Hypothalamus (tissue), 51 donors: ENCODE measurements at regions not wholly inside any gene's neighbourhood (a gene's known extent, or its start where the extent isn't known, plus 50 kb on each side); places are given as distances from the start of the nearest gene placed in this dataset.
"Not testable (repeated sequence)": the region's sequence is repeated elsewhere in the genome, so short reads cannot be mapped to it uniquely, and the experiment has no call there.

ENCODE experiments used
- DNase-seq, 51 donors: peaks; one replicate each; lab custom pipeline; 2025; lab: John Stamatoyannopoulos, UW

GRCh38 chr10:44564361-44564760, 179.5 kb upstream of the CXCL12 start:
- DNase-seq, result no peak

GRCh38 chr10:44564790-44565189, 179.9 kb upstream of the CXCL12 start:
- DNase-seq, result no peak

- no peak for DNase-seq
Observed at GRCh38 chr10:44566786-44567185, 181.9 kb upstream of the CXCL12 start.

GRCh38 chr10:44567471-44567870, 182.6 kb upstream of the CXCL12 start:
- no peak for DNase-seq

- peak in 10 of 51 donors; percentile 3 to 50 (median 14) for DNase-seq
Observed at GRCh38 chr10:44569193-44570091, 184.5 kb upstream of the CXCL12 start.

GRCh38 chr10:44571701-44572100, 186.8 kb upstream of the CXCL12 start:
- no peak for DNase-seq

GRCh38 chr10:44572146-44572545, 187.2 kb upstream of the CXCL12 start:
- DNase-seq, result no peak

- DNase-seq, result no peak
Observed at GRCh38 chr10:44573821-44574220, 188.9 kb upstream of the CXCL12 start.

GRCh38 chr10:44574596-44575480, 189.9 kb upstream of the CXCL12 start:
- no peak for DNase-seq

- no peak for DNase-seq
Observed at GRCh38 chr10:44575601-44576380, 190.9 kb upstream of the CXCL12 start.

GRCh38 chr10:44576702-44577191, 191.8 kb upstream of the CXCL12 start:
- no peak for DNase-seq

- no peak for DNase-seq
Observed at GRCh38 chr10:44577533-44577932, 192.6 kb upstream of the CXCL12 start.

- no peak for DNase-seq
Observed at GRCh38 chr10:44578271-44578670, 193.4 kb upstream of the CXCL12 start.

GRCh38 chr10:44578963-44579362, 194.1 kb upstream of the CXCL12 start:
- not testable (repeated sequence) for DNase-seq

GRCh38 chr10:44581996-44582395, 197.1 kb upstream of the CXCL12 start:
- DNase-seq, result no peak

- DNase-seq, result no peak
Observed at GRCh38 chr10:44587488-44588318, 202.8 kb upstream of the CXCL12 start.

GRCh38 chr10:44589181-44589943, 204.5 kb upstream of the CXCL12 start:
- DNase-seq, result no peak

- DNase-seq, result no peak
Observed at GRCh38 chr10:44589944-44590449, 205.1 kb upstream of the CXCL12 start.

- no peak for DNase-seq
Observed at GRCh38 chr10:44591911-44592310, 207.0 kb upstream of the CXCL12 start.
